H1 (cell line): ENCODE measurements at regions not wholly inside any gene's neighbourhood (a gene's known extent, or its start where the extent isn't known, plus 50 kb on each side); places are given as distances from the start of the nearest gene placed in this dataset.

Experiments
- CTCF ChIA-PET: fragments of 300-600 bp; sonication (Branson Sonifier 250); formaldehyde crosslinking; loops from one replicate; lab custom pipeline; 2021; ENCODE audit not compliant: partially characterized antibody; lab: Charles Lee
- POLR2A ChIA-PET: fragments of 300-600 bp; sonication (Branson Sonifier 250); formaldehyde crosslinking; loops from one replicate; lab custom pipeline; 2021; ENCODE audit warnings: inconsistent platforms; ENCODE audit not compliant: partially characterized antibody; lab: Charles Lee
- DNase-seq, 2 experiments: peaks; one replicate each; pipeline versions ENCODE4 v3.0.0 to v3.0.0-alpha.2; 2010 to 2022; ENCODE audit warnings: low spot score in 2 of 2, low read depth in 1 of 2, mixed read lengths in 1 of 2
- FAIRE-seq: peaks from 2 replicates; lab custom pipeline; 2011; peaks lifted over from hg19 to GRCh38; lab: Jason Lieb, UNC
- H2AFZ ChIP-seq: 2 replicates; pipeline ENCODE4 v1.8.1; 2012; ENCODE audit warnings: low read length, inconsistent platforms
- H2AK5ac ChIP-seq: 2 replicates; pipeline ENCODE4 v1.6.1; 2013; ENCODE audit warnings: low read depth, low read length
- H2BK120ac ChIP-seq: replicated peaks from 2 replicates; pipeline ENCODE3; 2013; ENCODE audit warnings: low read depth, low read length, inconsistent platforms
- H2BK12ac ChIP-seq: 2 replicates; pipeline ENCODE4 v1.6.1; 2013; ENCODE audit warnings: low read depth, low read length
- H2BK15ac ChIP-seq: 2 replicates; pipeline ENCODE4 v1.6.1; 2013; ENCODE audit warnings: low read length
- H2BK20ac ChIP-seq: 2 replicates; pipeline ENCODE4 v1.6.1; 2013; ENCODE audit warnings: low read length
- H2BK5ac ChIP-seq: 2 replicates; pipeline ENCODE4 v1.6.1; 2013; ENCODE audit warnings: low read depth, low read length
- H3K14ac ChIP-seq: 2 replicates; pipeline ENCODE4 v1.6.1; 2013; ENCODE audit warnings: inconsistent platforms; ENCODE audit not compliant: insufficient read length
- H3K18ac ChIP-seq: 2 replicates; pipeline ENCODE4 v1.6.1; 2013; ENCODE audit warnings: low read length; ENCODE audit errors: extremely low read depth
- H3K23ac ChIP-seq: 2 replicates; pipeline ENCODE4 v1.6.1; 2013; ENCODE audit warnings: inconsistent platforms; ENCODE audit not compliant: insufficient read length
- H3K23me2 ChIP-seq: 2 replicates; pipeline ENCODE4 v1.6.1; 2013; ENCODE audit warnings: low read depth, low read length
- H3K27ac ChIP-seq: 2 replicates; pipeline ENCODE4 v1.6.1; 2011; ENCODE audit warnings: low read depth, low read length, inconsistent platforms
- H3K27me3 ChIP-seq, 4 experiments: replicated peaks in 1 of 4; 1 replicate in 1 of 4; 2 replicates in 3 of 4; pipeline versions ENCODE4 v1.6.1 to v1.8.1; 2011 to 2013; ENCODE audit warnings: low read length in 3 of 4, mild to moderate bottlenecking in 3 of 4, inconsistent platforms in 2 of 4, mixed read lengths in 2 of 4, moderate library complexity in 1 of 4; ENCODE audit not compliant: control insufficient read depth in 3 of 4, insufficient read depth in 3 of 4; ENCODE audit errors: extremely low read depth in 1 of 4
- H3K36me3 ChIP-seq, 4 experiments: 2 replicates each; pipeline versions ENCODE4 v1.6.1 to v1.8.1; 2011 to 2013; ENCODE audit warnings: mild to moderate bottlenecking in 4 of 4, low read length in 3 of 4, moderate library complexity in 2 of 4, control low read depth in 1 of 4, inconsistent platforms in 1 of 4; ENCODE audit not compliant: insufficient read depth in 4 of 4, control insufficient read depth in 2 of 4
- H3K4ac ChIP-seq: replicated peaks from 2 replicates; pipeline ENCODE3; 2013; ENCODE audit warnings: low read length, low read depth, mixed read lengths, inconsistent platforms; ENCODE audit not compliant: insufficient read length
- H3K4me1 ChIP-seq, 4 experiments: replicated peaks in 1 of 4; 1 replicate in 1 of 4; 2 replicates in 3 of 4; pipeline versions ENCODE4 v1.6.1 to v1.8.1; 2011 to 2013; ENCODE audit warnings: low read length in 3 of 4, inconsistent platforms in 2 of 4, mixed read lengths in 1 of 4; ENCODE audit not compliant: insufficient read depth in 4 of 4, control insufficient read depth in 3 of 4
- H3K4me2 ChIP-seq, 2 experiments: 2 replicates each; pipeline versions ENCODE4 v1.6.1 to v1.8.1; 2011 to 2013; ENCODE audit warnings: low read depth in 2 of 2, low read length in 2 of 2, control low read depth in 1 of 2, inconsistent platforms in 1 of 2, mild to moderate bottlenecking in 1 of 2; ENCODE audit not compliant: insufficient read depth in 1 of 2
- H3K4me3 ChIP-seq, 4 experiments: fragments of 200-600, 300-600 bp in 1 of 4; sonication (generic), shearing (Covaris generic), sonication (Bioruptor Twin) in 1 of 4; 2 replicates each; pipeline versions ENCODE4 v1.5.1 to v1.8.1; 2011 to 2016; ENCODE audit warnings: low read length in 4 of 4, low read depth in 3 of 4, control low read depth in 2 of 4, inconsistent platforms in 2 of 4, mild to moderate bottlenecking in 2 of 4, mixed read lengths in 1 of 4, moderate library complexity in 1 of 4; ENCODE audit not compliant: insufficient read depth in 2 of 4; ENCODE audit errors: extremely low read depth in 1 of 4
- H3K56ac ChIP-seq: replicated peaks from 2 replicates; pipeline ENCODE3; 2013; ENCODE audit warnings: low read depth, mild to moderate bottlenecking, mixed read lengths, low read length, inconsistent platforms; ENCODE audit not compliant: insufficient read length
- H3K79me1 ChIP-seq: 2 replicates; pipeline ENCODE4 v1.6.1; 2013; ENCODE audit warnings: low read depth, low read length, control low read depth
- H3K79me2 ChIP-seq, 2 experiments: 2 replicates each; pipeline versions ENCODE4 v1.6.1 to v1.8.1; 2012 to 2013; ENCODE audit warnings: low read length in 2 of 2, mild to moderate bottlenecking in 2 of 2, inconsistent platforms in 1 of 2; ENCODE audit not compliant: insufficient read depth in 2 of 2, control insufficient read depth in 1 of 2
- H3K9ac ChIP-seq, 4 experiments: replicated peaks in 1 of 4; 1 replicate in 1 of 4; 2 replicates in 3 of 4; pipeline versions ENCODE4 v1.6.1 to v1.8.1; 2011 to 2013; ENCODE audit warnings: low read depth in 3 of 4, low read length in 3 of 4, control low read depth in 2 of 4, mild to moderate bottlenecking in 2 of 4, moderate library complexity in 2 of 4, inconsistent platforms in 1 of 4; ENCODE audit errors: extremely low read depth in 1 of 4
- H3K9me3 ChIP-seq, 2 experiments: 2 replicates each; pipeline versions ENCODE4 v1.6.1 to v1.8.1; 2012 to 2013; ENCODE audit warnings: mild to moderate bottlenecking in 2 of 2, moderate library complexity in 2 of 2, control low read depth in 1 of 2, inconsistent platforms in 1 of 2, low read depth in 1 of 2, low read length in 1 of 2, mixed read lengths in 1 of 2; ENCODE audit not compliant: insufficient read depth in 2 of 2
- H4K20me1 ChIP-seq, 2 experiments: replicated peaks in 1 of 2; 2 replicates each; pipeline versions ENCODE3 to v1.8.1; 2011 to 2013; ENCODE audit warnings: inconsistent platforms in 2 of 2, low read length in 2 of 2, mild to moderate bottlenecking in 1 of 2; ENCODE audit not compliant: insufficient read depth in 2 of 2, control insufficient read depth in 1 of 2
- H4K5ac ChIP-seq: 2 replicates; pipeline ENCODE4 v1.6.1; 2013; ENCODE audit warnings: low read length, low read depth, mixed read lengths, inconsistent platforms; ENCODE audit not compliant: insufficient read length
- H4K8ac ChIP-seq: 2 replicates; pipeline ENCODE4 v1.8.0; 2013; ENCODE audit warnings: mild to moderate bottlenecking, moderate library complexity, low read length, inconsistent platforms; ENCODE audit not compliant: insufficient read depth; ENCODE audit errors: extremely low read depth
- H4K91ac ChIP-seq: replicated peaks from 2 replicates; pipeline ENCODE3; 2013; ENCODE audit warnings: low read length, mixed read lengths, inconsistent platforms; ENCODE audit not compliant: insufficient read length
- CEBPB ChIP-seq: IDR thresholded peaks from 2 replicates; pipeline ENCODE4 v1.6.1; 2012; ENCODE audit warnings: low read depth, low read length
- CHD2 ChIP-seq: IDR thresholded peaks from 2 replicates; pipeline ENCODE4 v1.6.1; 2012; ENCODE audit warnings: low read length, improper control_type of control experiment
- JUN ChIP-seq: IDR thresholded peaks from 2 replicates; pipeline ENCODE4 v1.6.1; 2011; ENCODE audit warnings: low read depth, mild to moderate bottlenecking, improper control_type of control experiment, low read length
- NRF1 ChIP-seq: IDR thresholded peaks from 2 replicates; pipeline ENCODE4 v1.6.1; 2011; ENCODE audit warnings: mild to moderate bottlenecking, low read depth, low read length, improper control_type of control experiment
- RFX5 ChIP-seq: IDR thresholded peaks from 2 replicates; pipeline ENCODE4 v1.6.1; 2011; ENCODE audit warnings: low read depth, low read length, improper control_type of control experiment, borderline replicate concordance
- WGBS, 2 experiments: shearing (Covaris generic) in 1 of 2; methylation state at CpG; one replicate each; pipeline versions ENCODE4 v1.1.6 to v1.1.7; 2013 to 2015; ENCODE audit warnings: low lambda C conversion rate in 2 of 2, mixed read lengths in 2 of 2, inconsistent platforms in 1 of 2, low coverage in 1 of 2, missing lambda C conversion rate in 1 of 2; ENCODE audit not compliant: insufficient replicate concordance in 2 of 2, insufficient coverage in 1 of 2, insufficient read length in 1 of 2; ENCODE audit errors: extremely low coverage in 1 of 2, missing lambda C conversion rate in 1 of 2; 5-methylcytosine and 5-hydroxymethylcytosine counted together

DNA sequence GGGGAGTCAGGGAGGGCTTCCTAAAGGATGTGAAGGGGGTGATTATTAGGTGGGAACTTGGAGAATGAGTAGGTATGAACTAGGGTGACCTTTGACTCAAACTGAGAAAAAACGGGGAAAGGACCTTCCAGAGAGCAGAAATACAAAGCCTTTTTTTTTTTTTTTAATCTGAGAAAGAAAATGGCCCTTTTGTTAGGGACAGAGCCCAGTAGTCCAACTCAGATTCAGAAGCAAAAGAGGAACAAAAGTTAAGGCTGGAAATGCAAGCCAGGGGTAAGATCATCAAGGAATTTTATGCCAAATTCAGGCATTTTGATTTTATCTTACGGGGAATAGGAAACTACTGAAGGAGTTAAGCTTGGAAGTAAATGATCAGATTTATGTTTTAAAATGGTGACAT lies 96.0 kb upstream of the SMYD2 start:
- Histone ChIP-seq H4K8ac (no peak overlapping the region), H4K5ac (no peak overlapping the region), H3K4me2 (no peak overlapping the region), H3K79me1 (no peaks in the 10 kb centered on the region), H3K14ac (no peak overlapping the region), H3K27ac (no peak overlapping the region), H2BK12ac (no peak overlapping the region), H3K27me3 (peaks cover 8 to 39% (median 35%) of the 10 kb centered on the region in 4 experiments), H3K56ac (no peak overlapping the region), H3K4ac (no peak overlapping the region), H4K91ac (no peak overlapping the region), H3K4me3 (no peak overlapping the region), H3K23me2 (peaks cover 5% of the 10 kb centered on the region; the same call in 1 of the 2 replicates), H3K9ac (no peak overlapping the region), H3K9me3 (no peaks in the 10 kb centered on the region), H3K36me3 (no peaks in the 10 kb centered on the region), H2BK120ac (no peak overlapping the region), H3K79me2 (no peaks in the 10 kb centered on the region), H3K23ac (no peak overlapping the region), H2AK5ac (no peak overlapping the region), H2BK15ac (no peak overlapping the region), H2BK20ac (no peak overlapping the region), H2AFZ (no peak overlapping the region), H3K18ac (no peak overlapping the region), H4K20me1 (no peaks in the 10 kb centered on the region), H3K4me1 (peaks cover 0 to 2% (median 0%) of the 10 kb centered on the region in 4 experiments; a peak in 2 of 7 replicates), H2BK5ac (no peak overlapping the region)
- no peak for FAIRE-seq
- ChIA-PET CTCF (no interaction called here), POLR2A (no interaction called here)
- no peak for DNase-seq
- WGBS, 2 experiments = 79% methylated on average over 2 of the region's 2 CpGs; no CpG with 5 or more reads in 1 of the 2 experiments
- TF ChIP-seq NRF1 (no peak), CEBPB (no peak), RFX5 (no peak), JUN (no peak), CHD2 (no peak)
